OCI-LY1 (cell line): ENCODE measurements at regions not wholly inside any gene's neighbourhood (a gene's known extent, or its start where the extent isn't known, plus 50 kb on each side); places are given as distances from the start of the nearest gene placed in this dataset.

ENCODE experiments used
- CTCF ChIP-seq: fragments of 200-600 bp; sonication (generic), shearing (Covaris generic); IDR thresholded peaks from 2 replicates; pipeline ENCODE4 v1.5.1; 2017; ENCODE audit warnings: mild to moderate bottlenecking, antibody characterized with exemption, low read length, moderate library complexity, mixed read lengths
- EZH2 ChIP-seq: fragments of 200-600 bp; sonication (generic), shearing (Covaris generic); IDR thresholded peaks from 2 replicates; pipeline ENCODE4 v1.8.0; 2017; ENCODE audit warnings: borderline replicate concordance, mixed run types, mild to moderate bottlenecking, antibody characterized with exemption, low read length, moderate library complexity, mixed read lengths

- TF ChIP-seq CTCF = no peak
- no peak for TF ChIP-seq EZH2
These were observed 588.0 kb upstream of the ARID1B start for GRCh38 chr6:156189195-156189594.
